Glomerular endothelial cell (primary cell): ENCODE measurements at regions not wholly inside any gene's neighbourhood (a gene's known extent, or its start where the extent isn't known, plus 50 kb on each side); places are given as distances from the start of the nearest gene placed in this dataset.
A peak's percentile ranks its signal among the peaks of the same experiment; 100 is the strongest.

Experiments
- DNase-seq: peaks from one replicate; pipeline ENCODE4 v3.0.0-alpha.2; 2011; ENCODE audit warnings: low read depth, low spot score; ENCODE audit errors: extremely low read depth

- DNase-seq, result no peak
Observed at GRCh38 chr21:14870853-14871149, 194.0 kb downstream of the NRIP1 start.

GRCh38 chr21:14869984-14870852, 194.6 kb downstream of the NRIP1 start:
- no peak for DNase-seq

GRCh38 chr21:14866859-14867765, 197.7 kb downstream of the NRIP1 start:
- DNase-seq, result no peak

GRCh38 chr21:14864211-14865021, 200.4 kb downstream of the NRIP1 start:
- DNase-seq, result peak; percentile 64

- no peak for DNase-seq
Observed at GRCh38 chr21:14863745-14864210, 201.0 kb downstream of the NRIP1 start.

- DNase-seq, result no peak
Observed at GRCh38 chr21:14862794-14863720, 201.7 kb downstream of the NRIP1 start.

- no peak for DNase-seq
Observed at GRCh38 chr21:14858311-14858710, 206.5 kb downstream of the NRIP1 start.

GRCh38 chr21:14857529-14857928, 207.3 kb downstream of the NRIP1 start:
- DNase-seq, result no peak

- DNase-seq, result no peak
Observed at GRCh38 chr21:14850394-14850793, 214.4 kb downstream of the NRIP1 start.

GRCh38 chr21:14846621-14847020, 218.2 kb downstream of the NRIP1 start:
- DNase-seq, result no peak

- no peak for DNase-seq
Observed at GRCh38 chr21:14844001-14844400, 220.8 kb downstream of the NRIP1 start.

- no peak for DNase-seq
Observed at GRCh38 chr21:14842601-14843000, 222.2 kb downstream of the NRIP1 start.

- no peak for DNase-seq
Observed at GRCh38 chr21:14841511-14842472, 223.0 kb downstream of the NRIP1 start.

- DNase-seq, result no peak
Observed at GRCh38 chr21:14838400-14838799, 226.4 kb downstream of the NRIP1 start.

GRCh38 chr21:14836950-14837349, 227.8 kb downstream of the NRIP1 start:
- DNase-seq, result no peak

- no peak for DNase-seq
Observed at GRCh38 chr21:14833666-14834351, 231.0 kb downstream of the NRIP1 start.

- DNase-seq, result no peak
Observed at GRCh38 chr21:14833241-14833640, 231.6 kb downstream of the NRIP1 start.

GRCh38 chr21:14830307-14830706, 234.5 kb downstream of the NRIP1 start:
- no peak for DNase-seq
